ENCODE measurements at regions not wholly inside any gene's neighbourhood (a gene's known extent, or its start where the extent isn't known, plus 50 kb on each side); places are given as distances from the start of the nearest gene placed in this dataset.

GRCh38 chr3:44048949-44049348, 192.7 kb upstream of the TOPAZ1 start:
- peaks cover 0 to 3% of the 10 kb centered on the region in 2 experiments for H3K36me3 ChIP-seq (ENCODE audit: control insufficient read depth in 2 of 2, extremely low read depth in 1 of 2, insufficient read depth in 2 of 2, low read length in 2 of 2)
- no peak overlapping the region for H2AFZ ChIP-seq (ENCODE audit: control insufficient read depth, low read length)
- peaks cover 7% of the 10 kb centered on the region for H3K4me1 ChIP-seq (ENCODE audit: control insufficient read depth, extremely low read depth, insufficient read depth, low read length)
- FAIRE-seq (no peak), DNase-seq (ENCODE audit: low read depth, low spot score) (no peak)
- dilution Hi-C loops (cut with MboI; ENCODE audit: extremely low pct_ligation_motif_present, low sequenced_read_pairs): no loop called here
- H4K20me1 ChIP-seq (ENCODE audit: control insufficient read depth, extremely low read depth, insufficient read depth, low read length): no peaks in the 10 kb centered on the region
- H3K4me3 ChIP-seq (ENCODE audit: control insufficient read depth in 2 of 3, extremely low read depth in 1 of 3, insufficient read depth in 2 of 3, low read depth in 1 of 3, low read length in 3 of 3): no peak overlapping the region
- no peak overlapping the region for H3K9ac ChIP-seq (ENCODE audit: control insufficient read depth, extremely low read depth, insufficient read depth, low read length)
- H3K9me3 ChIP-seq (ENCODE audit: control insufficient read depth, low read depth, low read length): no peaks in the 10 kb centered on the region
- H3K4me2 ChIP-seq (ENCODE audit: control insufficient read depth, extremely low read depth, insufficient read depth, low read depth, low read length): no peak overlapping the region
- H3K79me2 ChIP-seq (ENCODE audit: control insufficient read depth, insufficient read depth, low read length): no peaks in the 10 kb centered on the region
- no peak for TF ChIP-seq EZH2 (IDR thresholded peaks at IDR 0.05; ENCODE audit: low read length)
- no peak for TF ChIP-seq CTCF (optimal IDR thresholded peaks at IDR 0.05 in 1 of 3, IDR thresholded peaks at IDR 0.05 in 1 of 3, conservative IDR thresholded peaks at IDR 0.05 in 1 of 3; ENCODE audit: extremely low read depth in 1 of 3, insufficient read depth in 2 of 3, low read length in 3 of 3)
- H3K27me3 ChIP-seq (ENCODE audit: control insufficient read depth, extremely low read depth, insufficient read depth, low read length): no peaks in the 10 kb centered on the region
- no peaks in the 10 kb centered on the region for H3K9me1 ChIP-seq (ENCODE audit: control insufficient read depth, extremely low read depth, insufficient read depth, low read length)
- no peak overlapping the region for H3K27ac ChIP-seq (ENCODE audit: control insufficient read depth, insufficient read depth, low read length)

GRCh38 chr3:44050101-44050500, 191.6 kb upstream of the TOPAZ1 start:
- no peak for TF ChIP-seq CTCF (optimal IDR thresholded peaks at IDR 0.05 in 1 of 3, IDR thresholded peaks at IDR 0.05 in 1 of 3, conservative IDR thresholded peaks at IDR 0.05 in 1 of 3; ENCODE audit: extremely low read depth in 1 of 3, insufficient read depth in 2 of 3, low read length in 3 of 3)
- TF ChIP-seq EZH2 (IDR thresholded peaks at IDR 0.05; ENCODE audit: low read length): no peak
- DNase-seq (ENCODE audit: low read depth, low spot score) (no peak), FAIRE-seq (no peak)
- Histone ChIP-seq H3K9me3 (ENCODE audit: control insufficient read depth, low read depth, low read length) (no peaks in the 10 kb centered on the region), H4K20me1 (ENCODE audit: control insufficient read depth, extremely low read depth, insufficient read depth, low read length) (no peaks in the 10 kb centered on the region), H3K9me1 (ENCODE audit: control insufficient read depth, extremely low read depth, insufficient read depth, low read length) (no peaks in the 10 kb centered on the region), H3K79me2 (ENCODE audit: control insufficient read depth, insufficient read depth, low read length) (no peaks in the 10 kb centered on the region), H3K4me2 (ENCODE audit: control insufficient read depth, extremely low read depth, insufficient read depth, low read depth, low read length) (no peak overlapping the region), H3K9ac (ENCODE audit: control insufficient read depth, extremely low read depth, insufficient read depth, low read length) (no peak overlapping the region), H3K27me3 (ENCODE audit: control insufficient read depth, extremely low read depth, insufficient read depth, low read length) (no peaks in the 10 kb centered on the region), H2AFZ (ENCODE audit: control insufficient read depth, low read length) (no peak overlapping the region), H3K4me3 (ENCODE audit: control insufficient read depth in 2 of 3, extremely low read depth in 1 of 3, insufficient read depth in 2 of 3, low read depth in 1 of 3, low read length in 3 of 3) (no peak overlapping the region), H3K27ac (ENCODE audit: control insufficient read depth, insufficient read depth, low read length) (no peak overlapping the region), H3K36me3 (ENCODE audit: control insufficient read depth in 2 of 2, extremely low read depth in 1 of 2, insufficient read depth in 2 of 2, low read length in 2 of 2) (peaks cover 0 to 3% of the 10 kb centered on the region in 2 experiments), H3K4me1 (ENCODE audit: control insufficient read depth, extremely low read depth, insufficient read depth, low read length) (peaks cover 7% of the 10 kb centered on the region)
- dilution Hi-C loops (cut with MboI; ENCODE audit: extremely low pct_ligation_motif_present, low sequenced_read_pairs): no loop called here

Measured in keratinocyte (primary cell).